ENCODE measurements at regions not wholly inside any gene's neighbourhood (a gene's known extent, or its start where the extent isn't known, plus 50 kb on each side); places are given as distances from the start of the nearest gene placed in this dataset.

GRCh38 chr5:23703940-23704855, 196.8 kb downstream of the PRDM9 start:
- no peaks in the 10 kb centered on the region for H3K36me3 ChIP-seq
- H3K27me3 ChIP-seq = no peaks in the 10 kb centered on the region
- no peak for DNase-seq
- intact Hi-C loops (cut with DNase I) = no loop called here
- no peak overlapping the region for H3K27ac ChIP-seq
- H3K4me3 ChIP-seq = no peak overlapping the region
- 53 to 73% (median 69%) methylated on average over 5 of the region's 5 CpGs for WGBS, 4 donors
- H3K9me3 ChIP-seq = no peaks in the 10 kb centered on the region
- ATAC-seq = no peak
- no peaks in the 10 kb centered on the region for H3K4me1 ChIP-seq
- TF ChIP-seq CTCF (IDR thresholded peaks at IDR 0.05) (no peak), POLR2A (IDR thresholded peaks at IDR 0.05) (no peak)

DNA sequence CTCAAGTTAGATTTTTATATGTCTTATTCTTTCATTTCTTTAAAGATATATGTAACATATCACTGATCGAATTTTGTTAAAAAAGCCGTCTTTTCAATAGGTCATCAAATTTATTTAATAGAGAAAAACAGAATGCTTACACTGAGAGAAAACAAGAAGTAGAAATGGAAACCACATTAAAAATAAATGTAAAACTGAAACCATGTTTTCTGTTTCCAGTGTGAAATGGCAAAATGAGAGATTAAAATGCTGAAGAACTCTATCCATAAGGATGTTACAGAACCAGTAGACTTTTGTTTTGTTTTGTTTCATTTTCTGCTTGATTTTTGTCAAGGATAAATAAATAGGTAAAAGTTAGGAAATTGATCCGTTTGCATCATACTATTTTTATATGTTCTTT, 210.1 kb downstream of the PRDM9 start:
- intact Hi-C loops (cut with DNase I) = no loop called here
- Histone ChIP-seq H3K27ac (no peak overlapping the region), H3K9me3 (no peaks in the 10 kb centered on the region), H3K27me3 (no peaks in the 10 kb centered on the region), H3K36me3 (no peaks in the 10 kb centered on the region), H3K4me1 (peaks cover 0 to 5% (median 0%) of the 10 kb centered on the region in 12 donors), H3K4me3 (no peak overlapping the region)
- DNase-seq (no peak), ATAC-seq (no peak)
- TF ChIP-seq POLR2A (IDR thresholded peaks at IDR 0.05) (no peak), CTCF (IDR thresholded peaks at IDR 0.05) (no peak)
- WGBS, 4 donors = 75 to 78% (median 76%) methylated on average over 3 of the region's 3 CpGs

- DNase-seq (no peak), ATAC-seq (no peak)
- whole genome bisulfite sequencing, 4 donors = 91 to 98% (median 95%) methylated on average over 1 of the region's 1 CpG
- intact Hi-C loops (cut with DNase I) = no loop called here
- Histone ChIP-seq H3K36me3 (no peaks in the 10 kb centered on the region), H3K27ac (no peak overlapping the region), H3K4me3 (no peak overlapping the region), H3K4me1 (peaks cover 0 to 5% (median 0%) of the 10 kb centered on the region in 12 donors), H3K9me3 (no peaks in the 10 kb centered on the region), H3K27me3 (no peaks in the 10 kb centered on the region)
- TF ChIP-seq POLR2A (IDR thresholded peaks at IDR 0.05) (no peak), CTCF (IDR thresholded peaks at IDR 0.05) (no peak)
These were observed 211.2 kb downstream of the PRDM9 start for GRCh38 chr5:23718564-23718963.

DNA sequence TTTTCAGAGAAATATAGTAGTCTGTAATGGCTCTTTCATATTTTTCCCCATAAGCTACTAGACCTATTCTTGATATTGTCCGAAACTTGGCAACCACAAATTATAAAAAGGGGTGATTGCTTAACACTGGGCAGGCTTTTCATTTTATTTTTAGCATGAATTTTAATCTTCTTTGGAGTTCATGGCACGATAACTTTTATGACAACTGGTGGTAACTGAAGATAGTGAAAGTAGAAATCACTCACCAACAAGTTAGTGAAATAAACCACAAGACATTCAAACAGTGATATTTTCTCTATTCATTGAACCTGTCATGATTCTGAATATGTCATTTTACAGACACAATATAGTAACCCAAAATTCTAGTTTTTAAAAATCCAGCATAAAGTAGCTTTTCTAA, 213.9 kb downstream of the PRDM9 start:
- H3K9me3 ChIP-seq = no peaks in the 10 kb centered on the region
- 26 to 39% (median 32%) methylated on average over 2 of the region's 2 CpGs for WGBS, 4 donors
- intact Hi-C loops (cut with DNase I) = no loop called here
- no peak overlapping the region for H3K27ac ChIP-seq
- H3K4me1 ChIP-seq = peaks cover 0 to 5% (median 0%) of the 10 kb centered on the region in 12 donors
- no peak overlapping the region for H3K4me3 ChIP-seq
- DNase-seq (no peak), ATAC-seq (peak in 1 of 4 donors; percentile 13)
- H3K27me3 ChIP-seq = no peaks in the 10 kb centered on the region
- H3K36me3 ChIP-seq = no peaks in the 10 kb centered on the region
- TF ChIP-seq CTCF (IDR thresholded peaks at IDR 0.05) (no peak), POLR2A (IDR thresholded peaks at IDR 0.05) (no peak)

Data from heart left ventricle (tissue), 16 donors.